ENCODE measurements at regions not wholly inside any gene's neighbourhood (a gene's known extent, or its start where the extent isn't known, plus 50 kb on each side); places are given as distances from the start of the nearest gene placed in this dataset.
"Not testable (repeated sequence)": the region's sequence is repeated elsewhere in the genome, so short reads cannot be mapped to it uniquely, and the experiment has no call there.

DNA sequence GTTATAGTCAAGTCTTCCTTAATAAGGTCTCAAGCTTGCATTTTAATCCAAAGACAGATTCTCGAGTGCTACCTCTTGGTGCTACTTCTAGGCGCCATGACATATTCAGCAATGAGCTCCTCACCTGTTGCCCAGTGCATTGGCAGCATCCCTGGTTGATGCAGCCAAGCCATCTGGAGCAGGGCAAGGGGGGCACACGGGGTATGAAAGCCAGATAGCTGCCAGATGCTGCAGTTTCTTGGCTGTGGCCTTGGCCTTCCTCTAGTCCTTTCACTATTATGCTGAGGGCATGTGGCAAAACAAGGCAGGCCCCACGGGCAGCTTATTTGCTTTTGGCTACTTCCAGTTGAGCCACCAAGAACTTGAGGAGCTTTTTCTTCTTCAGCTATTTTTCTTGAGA lies 168.6 kb upstream of the PGRMC2 start:
- DNase-seq (ENCODE audit: low spot score) (no peak), FAIRE-seq (no peak)

DNA sequence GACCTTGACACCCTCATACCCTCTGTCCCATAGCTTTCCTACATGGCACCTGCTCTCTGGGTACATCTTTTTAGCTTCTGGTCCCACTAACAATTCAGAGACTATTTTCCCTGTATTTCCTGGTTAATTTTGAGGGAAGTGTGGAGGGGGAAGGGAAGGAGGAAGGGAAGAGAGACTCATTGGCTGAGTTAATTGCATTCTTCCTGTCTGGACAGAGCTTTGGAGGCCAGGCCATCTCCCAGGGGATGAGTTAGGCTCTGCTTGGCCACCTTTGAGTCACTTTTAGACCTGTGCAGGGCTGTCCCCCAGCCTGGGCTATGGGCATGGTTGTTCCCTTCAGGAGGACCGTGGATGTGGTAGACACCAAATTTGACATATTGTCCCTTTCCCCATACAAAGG lies 167.9 kb upstream of the PGRMC2 start:
- FAIRE-seq (no peak), DNase-seq (ENCODE audit: low spot score) (no peak)

DNA sequence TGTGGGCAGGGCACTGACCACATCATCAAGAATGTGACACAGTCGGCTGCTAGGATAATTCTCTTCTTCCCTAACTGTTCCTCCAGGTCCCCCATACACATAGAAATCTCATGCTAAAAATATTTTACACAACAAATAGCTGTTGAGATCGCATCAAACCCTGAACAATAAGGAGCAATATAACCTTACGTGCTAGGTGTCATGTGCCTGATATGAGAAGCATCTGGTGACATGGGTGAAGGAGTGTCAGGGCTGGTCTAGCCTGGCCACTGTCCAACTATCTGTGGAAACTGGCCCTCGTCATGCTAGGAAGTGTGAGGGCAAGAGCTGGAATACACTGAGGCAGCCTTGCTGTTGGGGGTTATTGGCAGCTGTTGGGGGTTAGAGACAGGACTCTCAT lies 167.3 kb upstream of the PGRMC2 start:
- DNase-seq (ENCODE audit: low spot score) (peak; percentile 20), FAIRE-seq (no peak)

DNA sequence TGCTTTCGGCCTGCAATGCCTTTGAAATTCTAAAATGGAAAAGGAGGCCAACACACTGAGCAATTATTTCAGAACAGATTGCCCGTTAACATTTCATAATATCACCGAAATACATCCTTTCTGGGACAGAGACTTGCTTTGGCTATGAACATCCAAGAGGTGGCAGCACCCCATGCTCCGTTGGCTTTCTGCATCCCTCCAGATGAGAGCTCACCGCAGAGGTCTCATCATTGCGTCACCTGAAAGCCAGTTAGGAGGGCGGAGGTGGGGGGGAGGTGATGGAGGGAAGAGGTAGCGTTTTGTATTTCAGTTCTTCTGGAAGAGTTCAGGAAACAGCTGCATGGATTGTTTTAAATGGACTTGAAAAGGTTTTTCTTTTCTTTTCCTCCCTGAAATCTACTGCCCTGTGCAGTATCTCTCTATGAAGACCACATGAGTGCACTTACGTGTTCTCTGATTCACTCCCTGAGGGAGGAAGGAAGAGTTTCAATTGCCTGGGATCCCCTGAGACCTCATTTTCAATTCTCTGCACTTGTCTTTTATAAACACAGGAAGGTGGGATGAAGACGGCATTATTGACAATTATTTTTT lies 166.8 kb upstream of the PGRMC2 start:
- DNase-seq (ENCODE audit: low spot score) = peak; percentile 92
- FAIRE-seq = peak; percentile 5

DNA sequence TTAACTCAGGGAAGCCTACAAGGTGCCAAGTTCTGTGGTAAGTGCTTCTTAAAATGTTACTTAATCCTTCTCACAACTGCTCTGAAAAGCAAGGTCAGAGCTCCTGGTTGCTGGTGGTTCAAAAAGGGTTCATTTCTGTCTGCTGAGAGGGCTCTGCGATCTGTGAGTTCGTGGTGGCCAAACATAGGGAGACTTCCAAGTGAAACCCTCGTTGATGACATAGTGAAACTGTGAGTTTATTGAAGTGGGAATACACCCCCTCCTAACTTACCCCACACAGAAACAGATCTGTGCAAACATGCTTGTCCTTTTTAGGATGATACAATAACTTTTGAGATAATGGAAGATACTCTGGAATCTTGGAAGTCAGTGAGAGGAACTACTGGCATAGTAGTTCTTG lies 164.8 kb upstream of the PGRMC2 start:
- FAIRE-seq = no peak
- no peak for DNase-seq (ENCODE audit: low spot score)

DNA sequence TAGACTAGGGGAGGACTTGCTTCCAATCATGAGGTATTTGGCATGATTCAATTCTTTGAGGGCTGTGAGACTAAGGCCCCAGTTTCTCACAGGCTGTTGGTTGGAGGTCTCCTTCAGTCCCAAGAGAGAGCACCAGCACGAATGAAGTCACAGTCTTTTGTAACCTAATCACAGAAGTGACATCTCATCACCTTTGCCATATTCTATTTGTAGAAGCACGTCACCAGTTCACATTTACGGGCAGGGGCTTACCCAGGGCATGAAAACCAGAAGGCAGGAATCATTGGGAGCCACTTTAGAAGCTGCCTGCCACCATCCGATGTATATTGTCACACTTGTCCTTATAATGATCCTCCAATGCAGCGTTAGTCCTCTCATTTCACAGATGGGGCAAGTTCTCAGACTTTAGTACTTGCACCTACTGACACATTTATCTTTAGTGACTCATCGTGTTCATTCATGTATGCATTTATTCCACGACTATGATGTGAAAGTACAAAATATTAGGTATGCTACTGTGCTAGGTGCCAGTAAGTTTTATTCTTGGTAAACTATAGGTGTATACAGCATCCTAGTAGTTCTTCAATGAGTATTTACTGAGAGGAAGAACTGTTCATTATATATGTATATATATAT lies 163.8 kb upstream of the PGRMC2 start:
- FAIRE-seq = no peak
- DNase-seq (ENCODE audit: low spot score) = no peak

DNA sequence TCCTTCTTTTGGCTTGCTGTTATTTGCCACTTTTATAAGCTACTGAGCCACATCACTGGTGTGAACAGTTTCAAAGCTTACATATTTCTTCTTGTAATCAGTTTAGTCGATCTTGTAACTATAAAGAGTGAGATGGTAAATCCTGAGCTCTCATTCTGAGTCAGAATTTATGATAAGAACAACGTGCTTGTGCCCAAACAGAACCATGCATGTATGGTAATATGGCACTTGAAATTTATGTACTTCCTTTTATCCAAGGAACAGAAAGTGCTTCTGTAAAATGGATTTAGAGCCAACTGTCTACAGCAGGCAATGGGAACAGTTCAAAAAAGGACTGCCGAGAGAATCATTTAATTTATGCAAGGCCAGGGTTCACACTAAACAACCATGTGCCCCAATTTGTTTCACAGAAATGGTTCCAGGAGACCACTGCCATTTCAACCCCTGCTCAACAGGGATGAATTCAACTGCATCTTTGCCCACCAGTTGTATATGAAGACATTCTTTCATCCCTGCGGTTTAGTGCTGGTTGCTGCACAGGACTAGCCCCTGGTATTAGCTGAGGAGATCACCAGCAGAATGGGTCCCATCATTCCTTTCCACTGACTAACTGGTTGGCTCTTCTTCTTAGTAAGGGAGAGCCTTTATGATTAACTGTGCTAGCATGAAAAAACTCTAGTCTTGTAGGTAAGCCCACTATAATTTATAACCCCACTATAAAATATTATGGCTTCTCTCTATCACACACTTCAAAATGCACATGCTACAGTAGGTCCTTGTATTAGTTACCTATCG lies 162.9 kb upstream of the PGRMC2 start:
- DNase-seq (ENCODE audit: low spot score) = no peak
- FAIRE-seq = no peak

DNA sequence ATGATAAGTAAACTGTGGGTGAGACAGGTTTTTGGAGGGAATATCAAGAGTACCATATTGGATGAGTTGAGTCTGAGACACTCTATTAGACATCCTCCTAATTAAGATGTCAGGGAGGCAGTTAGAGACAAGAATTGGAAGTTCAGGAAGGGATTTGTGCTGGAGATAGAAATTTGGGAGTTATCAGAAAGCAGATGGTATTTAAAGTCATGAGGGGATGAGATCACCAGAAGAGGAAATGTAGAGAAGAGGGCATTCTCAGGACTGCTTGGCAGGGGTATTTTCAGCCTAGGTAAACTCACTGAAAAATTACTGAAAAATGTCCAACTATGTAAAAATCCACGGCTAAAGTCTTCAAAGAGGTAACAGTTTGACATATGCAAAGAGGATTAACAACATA lies 161.6 kb upstream of the PGRMC2 start:
- no peak for FAIRE-seq

DNA sequence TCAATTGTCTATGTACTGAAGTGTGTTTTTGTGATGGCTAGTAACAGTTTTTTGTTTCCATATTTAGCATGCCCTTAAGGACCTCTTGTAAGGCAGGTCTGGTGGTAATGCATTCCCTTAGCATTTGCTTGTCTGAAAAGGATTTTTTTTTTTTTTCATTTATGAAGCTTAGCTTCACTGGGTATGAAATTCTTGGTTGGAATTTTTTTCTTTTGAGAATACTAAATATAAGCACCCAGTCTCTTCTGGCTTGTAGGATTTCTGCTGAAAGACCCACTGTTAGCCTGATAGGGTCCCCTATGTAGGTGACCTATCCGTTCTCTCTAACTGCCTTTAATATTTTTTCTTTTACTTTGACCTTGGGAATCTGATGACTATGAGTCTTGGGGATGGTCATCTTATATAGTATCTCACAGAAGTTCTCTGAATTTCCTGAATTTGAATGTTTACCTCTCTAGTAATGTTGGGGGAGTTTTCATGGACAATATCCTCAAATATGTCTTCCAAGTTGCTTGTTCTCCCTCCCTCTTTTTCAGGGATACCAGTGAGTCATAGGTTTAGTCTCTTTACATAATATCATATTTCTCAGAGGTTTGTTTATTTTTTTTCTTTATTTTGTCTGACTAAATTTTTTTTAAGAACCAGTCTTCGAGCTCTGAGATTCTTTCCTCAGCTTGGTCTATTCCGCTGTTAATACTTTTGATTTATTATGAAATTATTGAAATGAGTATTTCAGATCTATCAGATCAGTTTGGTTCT lies 157.1 kb upstream of the PGRMC2 start:
- no peak for FAIRE-seq
- DNase-seq (ENCODE audit: low spot score) = no peak

More for the DNA sequence above, 161.6 kb upstream of the PGRMC2 start:
- no peak for DNase-seq (ENCODE audit: low spot score)

DNA sequence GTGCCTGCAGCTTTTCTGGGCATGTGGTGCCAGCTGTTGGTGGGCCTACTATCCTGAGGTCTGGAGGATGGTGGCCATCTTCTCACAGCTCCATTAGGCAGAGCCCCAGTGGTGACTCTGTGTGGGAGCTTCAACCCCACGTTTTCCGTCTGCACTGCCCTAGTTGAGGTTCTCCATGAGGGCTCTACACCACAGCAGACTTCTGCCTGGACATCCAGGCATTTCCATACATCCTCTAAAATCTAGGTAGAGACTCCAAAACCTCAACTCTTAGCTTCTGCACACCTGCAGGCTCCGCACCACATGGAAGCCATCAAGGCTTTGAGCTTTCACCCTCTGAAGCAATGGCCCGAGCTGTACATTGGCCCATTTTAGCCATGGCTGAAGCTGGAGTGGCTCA lies 153.3 kb upstream of the PGRMC2 start:
- DNase-seq (ENCODE audit: low spot score) = no peak
- FAIRE-seq = no peak

DNA sequence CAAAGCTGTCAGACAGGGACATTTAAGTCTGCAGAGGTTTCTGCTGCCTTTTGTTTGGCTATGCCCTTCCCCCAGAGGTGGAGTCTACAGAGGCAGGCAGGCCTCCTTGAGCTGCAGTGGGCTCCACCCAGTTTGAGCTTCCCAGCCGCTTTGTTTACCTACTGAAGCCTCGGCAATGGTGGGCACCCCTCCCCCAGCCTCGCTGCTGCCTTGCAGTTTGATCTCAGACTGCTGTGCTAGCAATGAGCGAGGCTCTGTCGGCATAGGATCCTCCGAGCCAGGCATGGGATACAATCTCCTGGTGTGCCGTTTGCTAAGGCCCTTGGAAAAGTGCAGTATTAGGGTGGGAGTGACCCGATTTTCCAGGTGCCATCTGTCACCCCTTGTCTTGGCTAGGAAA lies 149.4 kb upstream of the PGRMC2 start:
- not testable (repeated sequence) for DNase-seq (ENCODE audit: low spot score); FAIRE-seq

DNA sequence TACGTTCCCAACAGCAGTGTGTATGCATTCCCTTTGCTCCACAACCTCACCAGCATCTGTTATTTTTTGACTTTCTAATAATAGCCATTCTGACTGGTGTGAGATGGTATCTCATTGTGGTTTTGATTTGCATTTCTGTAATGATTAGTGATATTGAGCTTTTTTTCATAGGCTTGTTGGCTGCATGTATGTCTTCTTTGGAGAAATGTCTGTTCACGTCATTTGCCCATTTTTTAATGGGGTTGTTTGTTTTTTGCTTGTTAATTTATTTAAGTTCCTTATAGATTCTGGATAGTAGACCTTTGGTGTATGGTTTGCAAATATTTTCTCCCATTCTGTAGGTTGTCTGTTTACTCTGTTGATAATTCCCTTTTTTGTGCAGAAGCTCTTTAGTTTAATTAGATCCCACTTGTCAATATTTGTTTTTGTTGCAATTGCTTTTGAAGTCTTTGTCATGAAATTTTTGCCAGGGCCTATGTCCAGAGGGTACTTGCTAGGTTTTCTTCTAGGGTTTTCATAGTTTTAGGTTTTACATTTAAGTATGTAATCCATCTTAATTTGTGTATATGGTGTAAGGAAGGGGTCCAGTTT lies 141.5 kb upstream of the PGRMC2 start:
- not testable (repeated sequence) for FAIRE-seq; DNase-seq (ENCODE audit: low spot score)

DNA sequence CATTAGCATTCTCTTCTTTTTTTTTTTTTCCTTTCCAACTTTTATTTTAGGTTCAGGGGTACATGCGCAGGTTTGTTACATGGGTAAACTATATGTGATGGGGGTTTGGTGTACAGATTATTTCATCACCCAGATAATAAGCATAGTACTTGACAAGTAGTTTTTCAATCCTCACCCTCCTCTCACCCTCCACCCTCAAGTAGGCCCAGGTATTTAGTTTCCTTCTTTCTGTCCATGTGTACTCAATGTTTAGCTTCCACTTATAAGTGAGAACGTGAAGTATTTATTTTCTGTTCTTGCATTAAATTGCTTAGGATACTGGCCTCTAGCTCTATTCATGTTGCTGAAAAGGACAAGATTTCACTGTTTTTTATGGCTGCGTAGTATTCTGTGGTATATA lies 140.8 kb upstream of the PGRMC2 start:
- FAIRE-seq = no peak
- DNase-seq (ENCODE audit: low spot score) = no peak

DNA sequence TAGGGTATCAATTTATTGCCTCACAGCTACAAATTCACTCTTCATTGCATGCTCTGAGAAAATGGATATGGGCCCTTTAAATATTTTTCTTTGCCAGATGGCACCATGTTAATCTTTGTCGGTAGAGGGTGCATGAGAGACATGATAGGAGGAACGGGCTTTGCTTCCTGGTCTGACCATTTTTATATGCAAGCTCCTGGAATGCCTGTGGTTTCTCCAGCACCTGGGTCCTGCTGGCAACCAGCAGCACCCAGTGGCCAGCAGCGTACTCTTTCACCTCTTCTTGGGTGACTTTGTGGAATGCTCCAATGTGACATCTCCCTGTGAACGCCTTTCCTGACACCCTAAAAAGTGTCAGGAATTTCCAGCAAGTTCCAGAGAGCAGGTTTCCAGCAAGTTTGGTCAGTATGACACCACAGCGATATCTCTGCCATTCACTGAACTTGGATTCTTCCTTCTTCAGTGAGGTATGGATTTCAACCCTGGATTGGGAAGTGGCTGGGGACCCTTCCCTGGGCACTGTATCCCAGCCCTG lies 140.3 kb upstream of the PGRMC2 start:
- FAIRE-seq (peak; percentile 84), DNase-seq (ENCODE audit: low spot score) (peak; percentile 90)

DNA sequence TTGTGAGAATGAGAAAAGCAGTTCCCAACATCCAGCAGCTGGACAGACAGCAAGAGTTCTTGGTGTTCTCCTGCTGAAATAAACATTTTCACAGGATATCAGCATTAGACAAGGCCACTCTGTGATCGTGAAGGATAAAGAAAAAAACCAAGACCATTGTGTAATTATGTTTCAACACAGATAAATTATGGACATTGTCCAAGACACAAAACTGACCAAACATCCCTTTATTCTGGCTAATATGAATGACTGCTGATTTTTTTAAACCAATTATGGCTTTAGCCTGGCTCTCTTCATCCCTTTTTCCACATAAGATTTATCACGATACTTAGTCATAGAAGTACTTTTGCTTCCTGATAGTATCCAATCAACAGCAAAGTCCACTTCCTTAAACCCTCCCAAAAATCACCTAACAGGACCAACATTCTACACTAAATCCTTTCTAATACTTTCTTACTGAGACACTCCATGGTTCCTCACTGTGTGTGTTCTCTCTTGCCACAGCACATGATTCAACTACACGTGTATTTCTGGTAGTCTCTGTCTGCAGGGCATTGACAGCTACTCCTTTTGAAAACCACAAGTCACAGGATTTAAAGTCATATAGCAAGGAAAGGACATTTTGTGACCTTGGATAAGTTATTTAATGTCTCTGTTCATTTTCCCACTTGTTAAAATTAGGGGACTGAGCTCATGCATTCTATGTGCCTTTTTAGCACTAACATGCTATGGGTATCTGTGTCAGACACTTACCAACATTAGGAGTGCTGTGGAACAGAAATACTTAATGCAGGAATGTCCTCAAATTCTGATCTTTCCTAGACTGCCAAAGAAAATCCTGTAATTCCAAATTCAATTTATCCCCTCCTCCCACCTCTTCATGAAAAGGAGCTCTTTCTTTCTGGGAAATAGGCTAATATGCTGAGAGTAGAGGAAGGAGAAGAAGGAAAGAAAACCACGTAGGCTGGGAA lies 137.2 kb upstream of the PGRMC2 start:
- DNase-seq (ENCODE audit: low spot score) (no peak), FAIRE-seq (no peak)

DNA sequence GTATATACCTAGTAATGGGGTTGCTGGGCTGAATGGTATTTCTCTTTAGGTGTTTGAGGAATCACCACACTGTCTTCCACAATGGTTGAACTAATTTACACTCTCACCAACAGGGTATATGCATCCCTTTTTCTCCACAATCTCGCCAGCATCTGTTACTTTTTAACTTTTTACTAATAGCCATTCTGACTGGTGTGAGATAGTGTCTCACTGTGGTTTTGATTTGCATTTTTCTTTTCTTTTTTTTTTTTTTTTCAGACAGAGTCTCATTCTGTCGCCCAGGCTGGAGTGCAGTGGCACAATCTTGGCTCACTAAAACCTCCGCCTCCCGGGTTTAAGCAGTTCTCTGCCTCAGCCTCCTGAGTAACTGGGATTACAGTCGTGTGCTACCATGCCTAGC lies 134.7 kb upstream of the PGRMC2 start:
- not testable (repeated sequence) for DNase-seq (ENCODE audit: low spot score); FAIRE-seq

DNA sequence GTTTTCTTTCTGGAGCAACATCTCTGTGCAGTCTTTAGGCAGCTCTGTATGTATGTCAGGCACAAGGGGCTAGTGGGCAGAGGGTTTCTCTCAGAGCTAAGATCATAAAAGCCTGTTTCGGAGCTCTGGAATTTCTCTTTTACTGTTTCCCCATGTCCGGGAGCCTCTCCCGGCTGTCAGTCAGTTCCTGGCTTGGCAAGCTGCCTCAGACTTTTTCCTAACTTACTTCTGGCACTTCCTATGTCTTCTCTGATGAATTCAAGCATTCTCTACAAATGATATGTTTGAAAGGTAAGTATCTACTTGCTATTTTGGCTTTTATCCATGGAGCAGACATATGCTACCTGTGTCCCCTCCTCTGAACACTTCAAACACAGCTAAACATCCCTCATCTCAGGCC lies 129.3 kb upstream of the PGRMC2 start:
- FAIRE-seq (no peak), DNase-seq (ENCODE audit: low spot score) (no peak)

DNA sequence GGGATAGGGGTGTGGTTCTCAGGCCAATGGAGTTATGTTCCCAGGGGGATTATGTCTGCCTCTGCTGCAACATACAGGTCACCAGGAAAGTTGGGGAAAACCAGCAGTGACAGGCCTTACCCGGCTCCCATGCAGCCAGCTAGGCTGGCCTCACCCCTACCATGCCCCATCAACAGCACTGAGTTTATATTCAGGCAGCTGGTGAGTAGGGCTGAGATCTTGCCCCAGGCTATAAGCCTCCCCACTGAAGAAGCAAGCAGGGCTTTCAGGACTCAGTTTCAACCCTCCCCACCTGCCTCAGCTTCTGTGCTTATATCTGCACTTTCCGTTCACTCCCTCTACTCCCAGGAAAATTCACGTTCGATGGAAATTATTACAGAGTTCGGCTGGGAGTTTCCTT lies 122.4 kb upstream of the PGRMC2 start:
- FAIRE-seq = no peak
- no peak for DNase-seq (ENCODE audit: low spot score)

DNA sequence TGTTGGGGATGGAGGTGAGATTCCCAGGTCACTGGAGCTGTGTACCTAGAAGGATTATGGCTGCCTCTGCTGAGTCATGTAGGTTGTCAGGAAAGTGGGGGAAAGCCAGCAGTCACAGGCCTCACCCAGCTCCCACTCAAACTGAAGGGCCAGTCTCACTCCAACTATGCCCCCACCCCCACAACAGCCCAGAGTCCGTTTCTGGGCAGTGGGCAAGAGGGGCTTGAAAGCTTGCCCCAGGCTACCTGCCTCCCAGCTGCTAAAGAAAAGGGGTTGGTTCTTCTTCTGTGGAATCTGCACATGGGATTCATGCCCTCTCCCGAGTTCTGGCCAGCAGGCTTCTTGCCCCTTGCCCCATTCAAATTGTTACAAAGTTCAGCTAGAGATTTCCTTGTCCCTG lies 116.0 kb upstream of the PGRMC2 start:
- no peak for FAIRE-seq

DNA sequence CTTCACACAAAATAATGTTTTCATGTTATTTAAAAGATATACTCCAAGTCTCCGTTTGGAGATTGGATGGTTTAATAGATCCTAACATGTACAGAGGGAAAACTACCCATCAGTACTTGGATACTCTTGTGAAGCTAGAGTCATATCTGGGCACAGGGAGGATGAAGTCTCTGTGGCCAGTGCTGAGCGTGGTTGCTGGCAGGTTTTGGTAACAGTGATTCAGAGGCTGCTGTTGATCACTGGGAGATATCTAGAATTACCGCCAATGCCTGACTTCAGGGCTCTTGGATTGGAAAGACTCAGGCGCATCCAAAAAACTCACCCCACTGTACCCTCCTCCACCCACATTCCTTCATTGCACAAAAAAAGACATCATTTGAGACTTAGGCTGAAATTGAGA lies 107.2 kb upstream of the PGRMC2 start:
- DNase-seq (ENCODE audit: low spot score) = no peak
- no peak for FAIRE-seq

More for the DNA sequence above, 116.0 kb upstream of the PGRMC2 start:
- DNase-seq (ENCODE audit: low spot score) = no peak
